Neural progenitor cell (in vitro differentiated cells): ENCODE measurements at regions not wholly inside any gene's neighbourhood (a gene's known extent, or its start where the extent isn't known, plus 50 kb on each side); places are given as distances from the start of the nearest gene placed in this dataset.

ENCODE experiments used
- DNase-seq: peaks from one replicate; pipeline ENCODE4 v3.0.0-alpha.2; 2016; ENCODE audit warnings: low spot score
- H2AFZ ChIP-seq: fragments of 200-600 bp; sonication (generic); replicated peaks from 2 replicates; pipeline ENCODE4 v1.6.1; 2016; ENCODE audit warnings: antibody characterized with exemption
- H3F3A ChIP-seq: fragments of 200-600 bp; sonication (generic); 2 replicates; pipeline ENCODE4 v1.6.1; 2016; ENCODE audit warnings: antibody characterized with exemption, low read depth
- H3K27ac ChIP-seq: fragments of 200-600 bp; sonication (generic); 2 replicates; pipeline ENCODE4 v1.5.1; 2016; ENCODE audit warnings: mild to moderate bottlenecking
- H3K27me3 ChIP-seq: fragments of 200-600 bp; sonication (generic); 2 replicates; pipeline ENCODE4 v1.6.1; 2016; ENCODE audit warnings: mild to moderate bottlenecking, moderate library complexity
- H3K36me3 ChIP-seq: fragments of 200-600 bp; sonication (generic); 2 replicates; pipeline ENCODE4 v1.5.1; 2016
- H3K4me1 ChIP-seq: fragments of 200-600 bp; sonication (generic); 2 replicates; pipeline ENCODE4 v1.6.1; 2016; ENCODE audit warnings: mixed run types
- H3K4me2 ChIP-seq: fragments of 200-600 bp; sonication (generic); 2 replicates; pipeline ENCODE4 v1.6.1; 2016
- H3K4me3 ChIP-seq: fragments of 200-600 bp; sonication (generic); 2 replicates; pipeline ENCODE4 v1.5.1; 2016
- H3K79me2 ChIP-seq: fragments of 200-600 bp; sonication (generic); 2 replicates; pipeline ENCODE4 v1.6.1; 2016; ENCODE audit warnings: low read depth
- H3K9ac ChIP-seq: fragments of 200-600 bp; sonication (generic); 2 replicates; pipeline ENCODE4 v1.6.1; 2016
- H3K9me3 ChIP-seq: fragments of 200-600 bp; sonication (generic); 2 replicates; pipeline ENCODE4 v1.5.1; 2016; ENCODE audit warnings: low read depth
- H4K20me1 ChIP-seq: fragments of 200-600 bp; sonication (generic); 2 replicates; pipeline ENCODE4 v1.6.1; 2016; ENCODE audit warnings: low read depth
- H3K27ac Mint-ChIP-seq: 3 replicates; pipeline ENCODE4 v1.8.0; 2021; ENCODE audit warnings: mixed read lengths
- H3K27me3 Mint-ChIP-seq: 2 replicates; pipeline ENCODE4 v1.8.0; 2022; ENCODE audit warnings: low read depth, mild to moderate bottlenecking, inconsistent platforms, moderate library complexity, mixed read lengths; ENCODE audit not compliant: insufficient read depth
- H3K36me3 Mint-ChIP-seq: 3 replicates; pipeline ENCODE4 v1.8.0; 2021; ENCODE audit warnings: mixed read lengths
- H3K4me1 Mint-ChIP-seq: 3 replicates; pipeline ENCODE4 v1.8.0; 2021; ENCODE audit warnings: mixed read lengths
- H3K4me3 Mint-ChIP-seq: 3 replicates; pipeline ENCODE4 v1.8.0; 2021; ENCODE audit warnings: mild to moderate bottlenecking, moderate library complexity, mixed read lengths
- H3K9me3 Mint-ChIP-seq: 3 replicates; pipeline ENCODE4 v1.8.0; 2020; ENCODE audit warnings: mixed read lengths
- CTCF ChIP-seq: fragments of 200-600 bp; sonication (generic); IDR thresholded peaks from 2 replicates; pipeline ENCODE4 v1.5.1; 2017; ENCODE audit warnings: antibody characterized with exemption, mild to moderate bottlenecking
- EZH2 ChIP-seq: fragments of 200-600 bp; sonication (generic); IDR thresholded peaks from 2 replicates; pipeline ENCODE4 v1.6.1; 2017; ENCODE audit warnings: antibody characterized with exemption, mild to moderate bottlenecking, moderate library complexity
- EZH2phosphoT487 ChIP-seq: fragments of 200-600 bp; sonication (generic); IDR thresholded peaks from 2 replicates; pipeline ENCODE4 v1.6.1; 2017; ENCODE audit warnings: antibody characterized with exemption

- Mint-ChIP-seq H3K36me3 (peaks cover 2% of the 10 kb centered on the region), H3K4me1 (peaks cover 32% of the 10 kb centered on the region), H3K4me3 (no peak overlapping the region), H3K27me3 (peaks cover 2% of the 10 kb centered on the region), H3K27ac (peak overlapping the region; percentile 20), H3K9me3 (no peaks in the 10 kb centered on the region)
- H3F3A ChIP-seq = no peaks in the 10 kb centered on the region
- no peak overlapping the region for H3K9ac ChIP-seq
- H4K20me1 ChIP-seq = no peaks in the 10 kb centered on the region
- H3K27ac ChIP-seq = no peak overlapping the region
- H3K79me2 ChIP-seq = no peaks in the 10 kb centered on the region
- H3K4me1 ChIP-seq = no peaks in the 10 kb centered on the region
- no peaks in the 10 kb centered on the region for H3K36me3 ChIP-seq
- H3K27me3 ChIP-seq = no peaks in the 10 kb centered on the region
- DNase-seq = no peak
- H3K9me3 ChIP-seq = no peaks in the 10 kb centered on the region
- H2AFZ ChIP-seq = no peak overlapping the region
- no peak overlapping the region for H3K4me3 ChIP-seq
- no peak overlapping the region for H3K4me2 ChIP-seq
- TF ChIP-seq CTCF (no peak), EZH2phosphoT487 (no peak), EZH2 (no peak)
These were observed 302.7 kb upstream of the PMFBP1 start for GRCh38 chr16:72474501-72475123.

GRCh38 chr16:72473631-72474030, 301.7 kb upstream of the PMFBP1 start:
- no peaks in the 10 kb centered on the region for H3K4me1 ChIP-seq
- no peak overlapping the region for H3K4me3 ChIP-seq
- no peaks in the 10 kb centered on the region for H3K36me3 ChIP-seq
- Mint-ChIP-seq H3K4me1 (peaks cover 32% of the 10 kb centered on the region), H3K4me3 (no peak overlapping the region), H3K36me3 (peaks cover 2% of the 10 kb centered on the region), H3K27me3 (peaks cover 2% of the 10 kb centered on the region), H3K9me3 (no peaks in the 10 kb centered on the region), H3K27ac (no peak overlapping the region)
- no peaks in the 10 kb centered on the region for H3F3A ChIP-seq
- no peak overlapping the region for H3K9ac ChIP-seq
- no peak overlapping the region for H2AFZ ChIP-seq
- H3K9me3 ChIP-seq = no peaks in the 10 kb centered on the region
- H3K27ac ChIP-seq = no peak overlapping the region
- DNase-seq = no peak
- H4K20me1 ChIP-seq = no peaks in the 10 kb centered on the region
- no peaks in the 10 kb centered on the region for H3K27me3 ChIP-seq
- H3K79me2 ChIP-seq = no peaks in the 10 kb centered on the region
- no peak overlapping the region for H3K4me2 ChIP-seq
- TF ChIP-seq CTCF (no peak), EZH2 (no peak), EZH2phosphoT487 (no peak)

GRCh38 chr16:72471317-72471924, 299.5 kb upstream of the PMFBP1 start:
- Mint-ChIP-seq H3K4me1 (peaks cover 32% of the 10 kb centered on the region), H3K4me3 (no peak overlapping the region), H3K9me3 (no peaks in the 10 kb centered on the region), H3K27ac (no peak overlapping the region), H3K27me3 (peaks cover 2% of the 10 kb centered on the region), H3K36me3 (no peaks in the 10 kb centered on the region)
- Histone ChIP-seq H3K27ac (no peak overlapping the region), H3K27me3 (no peaks in the 10 kb centered on the region), H3K9me3 (no peaks in the 10 kb centered on the region), H4K20me1 (no peaks in the 10 kb centered on the region), H3K4me2 (no peak overlapping the region), H3K79me2 (no peaks in the 10 kb centered on the region), H3K4me1 (no peaks in the 10 kb centered on the region), H3K36me3 (no peaks in the 10 kb centered on the region), H3K4me3 (no peak overlapping the region), H3F3A (no peaks in the 10 kb centered on the region), H2AFZ (no peak overlapping the region), H3K9ac (no peak overlapping the region)
- no peak for DNase-seq
- no peak for TF ChIP-seq CTCF
- no peak for TF ChIP-seq EZH2
- no peak for TF ChIP-seq EZH2phosphoT487
